ENCODE measurements at regions not wholly inside any gene's neighbourhood (a gene's known extent, or its start where the extent isn't known, plus 50 kb on each side); places are given as distances from the start of the nearest gene placed in this dataset.

DNA sequence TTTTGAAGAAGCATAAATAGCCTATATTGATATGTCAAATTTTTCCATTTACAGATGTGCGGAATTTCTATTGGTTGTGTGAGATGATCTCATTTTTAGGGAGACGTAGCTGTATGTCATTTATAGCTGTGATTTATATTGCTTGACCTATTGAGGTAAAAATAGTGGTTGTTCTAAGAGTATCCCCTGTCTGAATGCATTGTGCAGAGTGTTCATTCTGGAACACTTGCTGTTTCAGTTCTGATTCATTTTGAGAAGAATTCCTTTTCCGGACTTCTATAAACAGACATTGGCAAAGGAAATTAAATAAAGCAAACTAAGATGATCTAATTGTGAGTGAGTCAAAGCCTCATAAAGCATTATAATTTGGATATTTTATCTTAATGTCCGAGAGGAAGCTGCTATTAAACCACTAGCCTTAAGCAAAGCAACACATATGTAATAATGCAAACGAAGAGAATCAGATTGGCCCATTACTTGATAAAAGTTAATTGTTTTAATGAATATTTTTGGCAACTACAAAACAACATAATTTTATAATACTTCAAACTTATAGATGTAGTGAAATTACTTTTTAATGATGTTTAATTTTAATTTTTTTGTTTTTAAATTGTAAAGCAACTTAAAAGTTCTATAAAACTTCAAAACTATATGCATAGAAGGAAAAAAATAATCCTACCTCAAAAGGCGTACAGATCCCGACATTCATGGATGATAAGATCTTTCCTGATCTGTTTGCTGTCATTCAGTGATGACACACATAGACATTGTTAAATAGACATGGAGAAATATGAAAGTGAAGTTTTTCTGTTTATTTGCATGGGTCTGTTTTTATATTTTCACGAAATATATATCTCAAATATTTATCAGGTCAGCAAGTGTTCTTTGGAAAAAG lies 942.6 kb upstream of the SLC10A2 start:
- no peak for TF ChIP-seq ZNF274 (IDR thresholded peaks at IDR 0.05; ENCODE audit: low read depth, low read length)
- TF ChIP-seq YY1 (IDR thresholded peaks at IDR 0.05; ENCODE audit: insufficient read depth, insufficient read length), result no peak
- TF ChIP-seq SUZ12 (IDR thresholded peaks at IDR 0.05; ENCODE audit: extremely low read depth, insufficient read depth, insufficient read length), result no peak
